ENCODE measurements at regions not wholly inside any gene's neighbourhood (a gene's known extent, or its start where the extent isn't known, plus 50 kb on each side); places are given as distances from the start of the nearest gene placed in this dataset.

DNA sequence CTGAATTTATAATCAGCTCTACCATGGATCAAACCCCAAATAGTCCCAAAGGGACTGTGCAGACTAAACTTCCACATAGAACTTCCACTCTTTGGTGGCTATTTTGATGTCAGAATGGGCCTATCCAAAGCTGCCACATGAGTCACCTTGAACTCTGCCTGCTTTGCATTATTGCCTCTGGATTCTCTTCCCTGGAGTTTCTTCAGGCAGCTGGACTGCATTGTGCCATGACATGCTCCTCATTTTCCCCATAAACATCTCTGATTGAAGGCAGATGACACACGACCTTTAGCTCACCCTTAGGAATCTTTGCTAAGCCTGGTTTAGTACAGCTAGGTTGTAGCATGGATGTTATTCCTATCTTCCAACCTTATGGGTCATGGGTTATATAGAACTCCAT, 251.7 kb downstream of the FZD1 start:
- TF ChIP-seq, protein P1, sequence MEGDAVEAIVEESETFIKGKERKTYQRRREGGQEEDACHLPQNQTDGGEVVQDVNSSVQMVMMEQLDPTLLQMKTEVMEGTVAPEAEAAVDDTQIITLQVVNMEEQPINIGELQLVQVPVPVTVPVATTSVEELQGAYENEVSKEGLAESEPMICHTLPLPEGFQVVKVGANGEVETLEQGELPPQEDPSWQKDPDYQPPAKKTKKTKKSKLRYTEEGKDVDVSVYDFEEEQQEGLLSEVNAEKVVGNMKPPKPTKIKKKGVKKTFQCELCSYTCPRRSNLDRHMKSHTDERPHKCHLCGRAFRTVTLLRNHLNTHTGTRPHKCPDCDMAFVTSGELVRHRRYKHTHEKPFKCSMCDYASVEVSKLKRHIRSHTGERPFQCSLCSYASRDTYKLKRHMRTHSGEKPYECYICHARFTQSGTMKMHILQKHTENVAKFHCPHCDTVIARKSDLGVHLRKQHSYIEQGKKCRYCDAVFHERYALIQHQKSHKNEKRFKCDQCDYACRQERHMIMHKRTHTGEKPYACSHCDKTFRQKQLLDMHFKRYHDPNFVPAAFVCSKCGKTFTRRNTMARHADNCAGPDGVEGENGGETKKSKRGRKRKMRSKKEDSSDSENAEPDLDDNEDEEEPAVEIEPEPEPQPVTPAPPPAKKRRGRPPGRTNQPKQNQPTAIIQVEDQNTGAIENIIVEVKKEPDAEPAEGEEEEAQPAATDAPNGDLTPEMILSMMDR (IDR thresholded peaks at IDR 0.05): no peak
- no peak for TF ChIP-seq POLR2A (IDR thresholded peaks at IDR 0.05)
